HPDE6-E6E7 (cell line): ENCODE measurements at regions not wholly inside any gene's neighbourhood (a gene's known extent, or its start where the extent isn't known, plus 50 kb on each side); places are given as distances from the start of the nearest gene placed in this dataset.
"Not testable (repeated sequence)": the region's sequence is repeated elsewhere in the genome, so short reads cannot be mapped to it uniquely, and the experiment has no call there.

Experiments used
- DNase-seq: peaks from one replicate; pipeline ENCODE4 v3.0.0; 2011; ENCODE audit warnings: missing footprints; ENCODE audit errors: extremely low spot score

DNA sequence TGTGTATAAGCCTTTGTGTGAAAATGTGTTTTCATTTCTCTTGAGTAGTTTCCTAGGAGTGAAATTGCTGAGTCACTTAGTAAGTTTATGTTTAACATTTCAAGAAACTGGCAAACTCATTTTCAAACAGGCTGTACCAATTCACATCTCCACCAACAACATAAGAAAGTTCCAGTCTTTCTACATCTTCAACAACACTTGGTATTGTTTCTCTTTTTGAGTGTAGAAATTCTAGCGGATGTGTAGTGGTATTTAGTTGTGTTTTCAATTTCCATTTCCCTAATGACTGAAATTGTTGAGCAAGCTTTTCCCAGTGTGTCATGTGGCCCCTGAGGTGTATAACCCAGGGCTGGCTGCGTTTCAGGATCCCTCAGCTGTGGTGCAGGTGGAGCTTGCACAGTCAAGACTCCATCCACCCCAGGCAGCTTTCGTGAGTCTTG, 258.5 kb downstream of the PDCD6IP start:
- no peak for DNase-seq

DNA sequence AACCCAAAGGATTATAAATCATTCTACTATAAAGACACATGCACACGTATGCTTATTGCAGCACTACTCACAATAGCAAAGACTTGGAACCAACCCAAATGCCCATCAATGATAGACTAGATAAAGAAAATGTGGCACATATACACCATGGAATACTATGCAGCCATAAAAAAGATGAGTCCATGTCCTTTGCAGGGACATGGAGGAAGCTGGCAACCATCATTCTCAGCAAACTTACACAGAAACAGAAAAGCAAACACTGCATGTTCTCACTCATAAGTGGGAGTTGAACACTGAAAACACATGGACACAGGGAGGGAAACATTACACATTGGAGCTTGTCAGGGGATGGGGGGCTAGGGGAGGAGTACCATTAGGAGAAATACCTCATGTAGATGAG, 262.6 kb downstream of the PDCD6IP start:
- not testable (repeated sequence) for DNase-seq

DNA sequence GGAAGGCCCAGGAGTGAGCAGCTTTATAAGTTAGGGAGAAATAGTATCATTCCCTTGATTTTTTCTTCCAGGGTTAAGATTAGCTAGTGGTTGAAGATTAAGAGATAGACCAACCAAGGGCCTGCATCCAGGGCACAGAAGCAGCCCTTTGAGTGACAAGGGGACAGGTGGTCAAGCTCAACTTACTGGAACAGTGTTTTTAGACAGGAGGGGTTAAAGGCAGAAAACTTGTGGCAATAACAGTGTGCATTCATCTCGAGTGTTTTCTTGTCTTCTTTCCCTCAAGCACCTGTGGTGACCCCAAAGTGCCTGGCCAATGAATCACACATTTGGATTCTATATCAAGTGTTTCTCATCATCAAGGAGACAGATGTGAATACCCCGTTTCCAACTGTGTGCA, 267.5 kb downstream of the PDCD6IP start:
- DNase-seq, result no peak

DNA sequence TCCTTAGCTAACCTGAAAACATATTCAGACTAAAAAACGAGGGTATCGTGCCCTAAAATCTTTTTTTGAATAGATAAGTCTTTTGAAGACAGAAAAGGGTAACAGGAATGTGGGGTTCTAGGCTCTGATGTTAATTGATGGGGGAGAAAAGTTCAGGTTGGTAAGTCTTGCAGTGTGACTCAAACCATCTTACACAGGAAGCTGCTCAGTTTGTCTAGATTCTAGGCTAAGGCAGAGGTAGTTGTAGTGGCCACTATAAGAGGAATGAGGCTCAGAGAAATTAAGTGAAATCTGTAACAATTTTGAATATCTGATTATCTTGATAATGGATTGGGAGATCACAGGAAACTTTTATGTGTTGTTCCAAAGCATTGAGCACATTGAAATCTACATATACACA, 267.9 kb downstream of the PDCD6IP start:
- no peak for DNase-seq

DNA sequence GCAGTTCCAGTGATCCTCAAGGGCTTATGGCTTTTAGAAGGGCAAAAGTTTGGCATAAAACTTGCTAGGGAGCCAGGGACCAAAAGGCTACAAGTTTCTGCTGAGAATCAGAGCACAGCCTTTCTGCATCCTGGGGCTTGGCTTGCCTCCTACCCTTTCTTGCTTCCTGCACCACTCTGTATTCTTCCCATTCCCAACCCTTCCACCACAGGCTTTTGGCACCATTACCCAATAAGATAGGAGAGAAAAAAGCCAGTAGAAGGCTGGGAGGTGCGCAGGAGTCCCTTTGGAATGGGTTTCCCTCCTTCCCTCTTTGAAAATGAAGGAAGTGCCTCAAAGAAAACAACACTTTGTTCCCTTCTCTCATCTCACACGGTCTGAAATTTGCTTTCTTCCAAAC, 268.6 kb downstream of the PDCD6IP start:
- no peak for DNase-seq

DNA sequence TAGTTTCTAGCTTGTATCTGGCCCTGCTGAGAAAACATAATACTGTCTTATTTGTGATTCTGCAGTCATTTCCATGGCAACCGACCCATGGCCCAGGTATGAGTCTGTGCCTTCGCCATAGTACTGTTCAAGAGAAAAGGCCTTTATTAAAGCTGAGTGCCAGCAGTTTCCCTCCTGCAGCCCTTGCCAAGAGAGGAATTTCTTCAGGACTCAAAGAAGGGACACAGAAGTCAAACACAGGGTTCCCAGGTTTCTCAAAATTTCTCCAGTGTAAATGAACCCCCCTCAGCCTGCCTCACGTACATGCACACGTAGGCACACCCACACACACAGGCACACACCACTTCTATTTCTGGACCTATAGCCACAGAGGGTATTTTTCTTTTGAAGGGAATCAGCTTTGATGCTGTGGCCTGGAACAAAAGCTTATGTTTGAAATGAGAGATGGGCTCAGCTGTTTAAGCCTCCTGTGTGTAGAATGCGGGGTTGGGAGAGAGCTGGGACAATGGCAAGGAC, 269.2 kb downstream of the PDCD6IP start:
- no peak for DNase-seq

DNA sequence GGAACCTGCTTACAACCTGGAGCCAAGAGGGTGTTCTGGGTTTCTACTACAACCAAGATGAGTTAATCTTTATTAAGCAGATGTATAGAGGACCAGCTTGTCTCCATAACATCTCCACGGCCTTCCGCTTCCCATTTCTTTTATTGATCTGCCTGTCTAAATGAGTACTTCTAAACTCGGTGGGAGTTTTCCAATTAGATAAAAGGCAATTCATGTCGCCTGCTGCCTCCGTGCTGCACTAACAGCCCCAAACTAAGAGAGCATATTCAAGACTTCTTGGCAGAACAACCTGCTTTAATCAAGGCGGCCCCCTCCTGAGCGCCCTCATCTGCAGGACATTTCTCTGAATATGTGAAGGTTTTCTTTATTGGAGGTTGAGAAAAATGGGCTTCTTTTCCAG, 270.1 kb downstream of the PDCD6IP start:
- no peak for DNase-seq

DNA sequence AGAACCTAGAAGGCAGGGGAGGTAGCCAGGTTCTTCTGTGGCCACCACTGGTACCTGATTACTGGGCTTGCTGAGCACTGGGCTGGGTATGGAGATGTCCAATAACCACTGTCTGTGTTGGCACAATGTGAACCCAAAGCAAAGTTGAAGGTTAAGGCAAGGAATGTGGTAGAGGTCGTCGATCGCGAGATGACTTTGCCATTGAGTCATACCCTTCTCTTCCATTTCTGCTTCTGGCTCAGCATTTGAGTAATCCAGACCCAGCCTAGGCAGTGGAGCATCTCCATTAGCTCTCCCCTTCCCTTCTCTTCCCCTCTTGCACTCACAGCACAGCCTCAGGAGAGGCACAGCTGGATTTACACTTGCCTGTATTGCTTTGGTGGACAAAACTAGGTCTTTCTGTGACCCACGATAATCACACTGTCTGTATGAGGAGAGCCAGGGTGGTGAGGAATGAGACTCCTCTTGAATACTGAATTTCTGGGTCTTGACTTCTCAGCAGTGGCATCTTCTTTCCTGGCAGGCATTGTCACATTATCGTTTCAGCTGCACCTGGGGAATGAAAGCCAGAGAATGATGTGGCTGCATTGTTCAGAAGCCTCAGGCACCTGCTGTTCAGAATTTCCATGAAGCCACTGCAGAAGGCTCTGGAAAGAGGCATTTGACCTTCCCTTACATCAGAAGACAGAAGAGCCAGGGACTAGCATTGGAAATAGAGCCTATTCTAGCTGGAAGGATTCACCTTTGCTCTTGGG, 272.6 kb downstream of the PDCD6IP start:
- DNase-seq, result no peak

DNA sequence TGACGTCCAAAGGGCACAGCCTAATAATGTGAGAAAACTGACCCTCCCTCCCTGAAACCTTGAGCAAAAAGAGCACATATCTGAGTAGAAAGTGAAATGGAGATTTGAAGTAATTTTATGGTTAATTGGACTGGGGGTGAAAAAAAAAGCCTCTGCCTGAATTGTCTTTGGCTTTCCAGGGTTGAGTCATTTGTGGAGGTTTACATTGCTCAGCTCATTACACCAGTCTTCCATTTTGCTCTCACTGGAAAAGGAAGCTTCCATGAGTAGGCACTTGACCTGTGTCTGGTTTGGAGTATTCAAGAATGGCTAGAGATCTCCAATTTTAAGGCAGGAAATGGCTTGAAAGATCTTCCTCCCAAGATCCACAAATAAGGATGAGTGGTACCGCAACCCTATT, 273.9 kb downstream of the PDCD6IP start:
- no peak for DNase-seq

DNA sequence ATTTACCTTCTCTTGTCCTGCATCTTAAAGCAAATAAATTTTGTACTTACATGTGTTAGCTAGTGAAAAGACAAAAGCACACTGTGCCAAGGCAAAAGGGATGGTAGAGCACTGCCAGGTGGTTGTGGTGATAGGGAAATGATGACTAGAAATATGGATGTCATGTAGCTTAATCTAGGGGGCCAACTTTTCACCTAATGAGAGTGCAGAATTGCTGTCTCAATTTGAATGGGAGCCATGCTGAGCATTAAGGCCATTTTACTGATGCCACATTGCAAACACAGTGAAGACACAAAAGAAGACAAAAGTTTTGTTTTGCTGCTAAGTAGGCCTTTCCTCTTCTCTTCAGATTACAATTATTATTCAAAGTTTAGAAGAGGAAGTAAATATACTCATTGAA, 274.7 kb downstream of the PDCD6IP start:
- DNase-seq, result no peak

DNA sequence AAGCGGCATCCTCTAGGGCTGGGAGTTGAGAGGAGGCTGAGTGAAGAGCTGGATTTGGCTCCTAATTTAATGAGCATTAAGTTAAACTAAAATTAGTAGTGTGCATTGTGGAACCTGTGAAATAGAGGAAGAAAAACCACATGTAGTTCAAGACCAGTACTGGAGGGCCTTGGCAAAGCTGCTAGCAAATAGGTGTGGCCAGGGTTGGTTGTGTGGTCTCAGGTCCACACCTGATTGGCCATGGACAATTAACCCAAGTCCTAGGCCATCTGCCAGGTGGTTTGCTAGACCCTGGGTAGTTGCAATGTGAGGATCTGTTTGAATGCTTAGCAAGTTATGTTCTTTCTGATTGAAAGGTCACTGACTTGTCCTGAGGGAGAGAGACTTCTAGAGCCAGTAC, 275.5 kb downstream of the PDCD6IP start:
- no peak for DNase-seq

DNA sequence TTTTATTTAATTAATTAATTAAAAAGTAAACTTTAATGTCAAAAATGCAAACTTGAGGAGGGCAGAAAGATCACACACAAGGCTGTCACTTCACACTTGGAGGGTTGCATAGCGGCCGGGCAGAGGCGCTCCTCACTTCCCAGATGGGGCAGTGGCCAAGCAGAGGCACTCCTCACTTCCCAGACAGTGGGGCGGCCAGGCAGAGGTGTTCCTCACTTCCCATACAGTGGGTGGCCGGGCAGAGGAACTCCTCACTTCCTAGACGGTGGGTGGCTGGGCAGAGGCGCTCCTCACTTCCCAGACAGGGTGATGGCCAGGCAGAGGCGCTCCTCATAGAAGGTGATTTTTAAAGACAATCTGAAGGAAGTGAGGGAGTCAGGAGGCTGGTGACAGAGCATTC, 277.5 kb downstream of the PDCD6IP start:
- no peak for DNase-seq

DNA sequence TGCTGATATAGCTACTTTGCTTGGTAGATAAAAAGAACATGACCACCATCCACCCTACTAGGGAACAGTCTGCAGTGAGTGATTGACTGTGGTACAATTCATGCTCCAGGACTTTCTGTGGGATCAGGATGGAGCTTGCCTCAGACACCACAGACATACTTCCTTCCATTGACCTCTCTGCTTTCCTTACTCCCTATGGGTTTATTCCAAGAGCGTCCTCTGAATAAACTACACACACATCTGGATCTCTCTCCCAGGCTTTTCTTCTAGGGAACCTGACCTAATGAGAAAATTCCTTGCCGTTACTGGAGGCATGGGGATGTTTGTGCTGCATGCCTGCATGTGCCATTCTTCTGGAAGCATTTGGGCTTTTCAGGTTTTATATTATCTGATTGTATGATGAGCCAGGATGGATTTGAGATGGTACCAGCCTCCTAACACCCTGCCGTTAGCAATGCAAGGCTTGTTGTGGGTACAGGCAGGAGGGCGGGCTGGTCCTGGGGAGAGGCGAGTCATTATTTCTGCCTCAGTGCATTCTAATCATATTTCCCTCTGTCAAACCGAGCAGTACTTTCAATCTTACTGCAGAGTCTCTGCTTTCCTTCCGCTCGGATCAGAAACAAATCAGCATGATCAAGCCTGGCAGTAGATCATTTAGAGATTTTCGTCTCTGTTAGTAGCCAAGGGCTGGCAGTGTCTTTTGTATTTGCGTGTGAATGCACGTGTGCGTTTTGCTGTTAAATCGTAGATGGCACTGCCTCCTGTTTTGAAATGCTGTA, 279.2 kb downstream of the PDCD6IP start:
- no peak for DNase-seq

DNA sequence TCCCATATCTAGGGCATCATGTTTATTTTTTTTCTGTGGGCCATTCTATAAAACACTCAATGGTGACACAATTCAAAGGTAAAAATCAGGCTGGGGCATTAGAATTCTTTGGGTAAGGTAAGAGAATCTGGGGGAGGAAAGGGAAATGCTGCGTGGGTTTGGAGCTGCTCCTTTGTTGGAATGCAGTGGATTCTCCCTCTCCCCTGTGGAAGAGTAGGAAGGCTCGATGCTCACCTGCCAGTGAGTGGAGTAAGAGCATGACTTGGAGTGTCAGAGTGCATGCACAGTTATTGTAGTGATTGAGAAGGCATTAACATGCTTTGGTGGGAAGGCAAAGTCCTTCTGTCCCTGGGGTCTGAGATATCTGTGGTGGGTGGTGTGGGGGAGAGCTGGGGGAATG, 280.0 kb downstream of the PDCD6IP start:
- no peak for DNase-seq

DNA sequence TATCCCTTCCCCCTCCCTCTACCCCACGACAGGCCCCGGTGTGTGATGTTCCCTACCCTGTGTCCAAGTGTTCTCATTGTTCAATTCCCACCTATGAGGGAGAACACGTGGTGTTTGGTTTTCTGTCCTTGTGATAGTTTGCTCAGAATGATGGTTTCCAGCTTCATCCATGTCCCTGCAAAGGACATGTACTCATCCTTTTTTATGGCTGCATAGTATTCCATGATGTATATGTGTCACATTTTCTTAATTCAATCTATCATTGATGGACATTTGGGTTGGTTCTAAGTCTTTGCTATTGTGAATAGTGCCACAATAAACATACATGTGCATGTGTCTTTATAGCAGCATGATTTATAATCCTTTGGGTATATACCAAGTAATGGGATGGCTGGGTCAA, 281.4 kb downstream of the PDCD6IP start:
- not testable (repeated sequence) for DNase-seq

DNA sequence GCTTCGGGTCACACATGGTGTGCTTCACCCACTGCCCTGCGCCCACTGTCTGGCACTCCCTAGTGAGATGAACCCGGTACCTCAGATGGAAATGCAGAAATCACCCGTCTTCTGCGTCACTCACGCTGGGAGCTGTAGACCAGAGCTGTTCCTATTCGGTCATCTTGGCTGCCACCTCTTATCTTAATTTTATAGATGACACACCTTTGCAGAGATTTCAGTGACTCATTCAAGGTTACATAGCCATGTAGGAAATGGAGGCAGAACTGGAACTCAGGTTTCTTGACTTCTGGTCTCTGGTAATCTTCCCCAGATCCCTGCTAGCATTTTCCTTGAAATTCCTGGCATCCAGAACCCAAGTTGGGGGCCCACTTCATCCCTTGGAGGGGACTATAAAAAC, 291.9 kb downstream of the PDCD6IP start:
- DNase-seq, result not testable (repeated sequence)

DNA sequence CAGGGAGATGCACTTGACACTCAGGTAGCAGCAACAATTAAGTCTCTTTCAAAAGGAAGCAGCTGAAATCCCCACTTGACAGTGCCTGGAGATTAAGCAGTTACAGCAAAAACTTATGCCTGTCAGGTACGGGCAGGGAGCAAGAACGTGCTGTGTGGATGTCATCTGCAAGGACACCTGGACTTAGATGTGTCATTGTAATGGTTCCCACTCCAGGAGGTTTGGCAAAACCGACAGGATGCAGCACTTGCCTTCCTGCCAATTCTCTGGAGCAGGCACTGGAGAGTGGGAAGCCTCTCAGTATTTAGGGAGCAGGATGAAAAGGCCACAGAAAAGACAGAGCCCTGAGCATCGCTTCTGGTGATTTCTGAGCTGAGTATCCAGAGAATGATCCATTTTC, 292.4 kb downstream of the PDCD6IP start:
- DNase-seq, result no peak

DNA sequence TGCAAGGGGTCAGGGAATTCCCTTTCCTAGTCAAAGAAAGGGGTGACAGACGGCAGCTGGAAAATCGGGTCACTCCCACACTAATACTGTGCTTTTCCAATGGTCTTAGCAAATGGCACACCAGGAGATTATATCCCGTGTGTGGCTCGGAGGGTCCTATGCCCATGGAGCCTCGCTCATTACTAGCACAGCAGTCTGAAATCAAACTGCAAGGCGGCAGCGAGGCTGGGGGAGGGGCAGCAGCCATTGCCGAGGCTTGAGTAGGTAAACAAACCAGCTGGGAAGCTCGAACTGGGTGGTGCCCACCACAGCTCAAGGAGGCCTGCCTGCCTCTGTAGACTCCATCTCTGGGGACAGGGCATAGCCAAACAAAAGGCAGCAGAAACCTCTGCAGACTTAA, 295.9 kb downstream of the PDCD6IP start:
- DNase-seq, result not testable (repeated sequence)

DNA sequence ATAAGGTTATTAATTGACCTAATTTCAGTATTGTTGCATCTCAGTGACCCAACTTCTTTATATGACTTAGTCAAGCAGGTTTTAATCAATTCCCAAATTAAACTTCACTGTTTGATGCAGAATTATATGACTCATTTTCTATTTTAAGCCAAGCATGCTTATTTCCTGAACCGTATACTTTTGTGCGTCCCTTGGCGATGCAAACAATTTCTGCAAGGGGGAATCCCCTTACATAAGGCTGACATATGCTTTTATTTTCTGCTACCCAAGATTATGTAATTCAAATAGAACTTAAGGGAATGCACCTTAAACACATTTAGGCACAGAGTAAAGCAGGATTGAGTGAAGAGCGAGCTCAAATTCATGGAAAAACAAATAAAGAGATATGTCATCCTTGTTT, 303.9 kb downstream of the PDCD6IP start:
- no peak for DNase-seq

DNA sequence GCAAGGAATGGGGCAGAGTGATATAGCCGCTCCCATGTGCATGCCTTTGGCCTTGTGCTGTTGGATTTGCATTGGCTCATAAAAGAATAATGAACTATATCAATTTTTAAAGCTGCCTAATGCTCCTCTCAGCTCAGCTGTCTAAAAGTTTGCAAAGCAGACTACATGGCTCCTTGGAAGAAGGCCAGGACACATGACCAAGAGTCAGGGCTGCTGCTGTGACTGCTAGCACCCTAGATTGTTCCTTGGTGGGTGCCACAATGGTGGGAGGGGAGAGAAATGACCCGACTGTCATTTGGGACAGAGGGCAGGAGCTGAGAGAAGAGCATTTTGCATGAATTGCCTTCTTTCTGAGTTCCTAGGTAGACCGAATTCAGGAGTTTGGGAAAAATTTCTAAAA, 307.9 kb downstream of the PDCD6IP start:
- no peak for DNase-seq

DNA sequence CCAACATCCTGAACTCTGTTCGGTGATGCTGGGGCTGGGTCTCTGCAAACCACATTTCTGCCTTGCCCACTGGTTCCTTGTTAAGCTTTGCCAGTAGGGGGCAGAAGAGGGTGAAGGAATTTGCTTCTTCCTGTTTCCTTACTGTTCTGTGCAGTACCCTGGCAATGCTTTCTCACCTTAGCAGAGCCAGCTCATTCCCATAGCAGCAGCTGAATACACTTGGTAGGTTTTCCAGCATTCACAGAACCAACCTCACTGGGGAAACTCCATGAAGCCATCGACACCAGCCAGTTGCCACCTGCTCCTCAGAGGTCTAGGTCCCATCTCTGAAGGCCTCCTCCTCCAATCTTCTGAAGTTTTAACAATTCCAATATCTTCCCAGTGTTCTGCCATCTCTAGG, 308.4 kb downstream of the PDCD6IP start:
- no peak for DNase-seq

DNA sequence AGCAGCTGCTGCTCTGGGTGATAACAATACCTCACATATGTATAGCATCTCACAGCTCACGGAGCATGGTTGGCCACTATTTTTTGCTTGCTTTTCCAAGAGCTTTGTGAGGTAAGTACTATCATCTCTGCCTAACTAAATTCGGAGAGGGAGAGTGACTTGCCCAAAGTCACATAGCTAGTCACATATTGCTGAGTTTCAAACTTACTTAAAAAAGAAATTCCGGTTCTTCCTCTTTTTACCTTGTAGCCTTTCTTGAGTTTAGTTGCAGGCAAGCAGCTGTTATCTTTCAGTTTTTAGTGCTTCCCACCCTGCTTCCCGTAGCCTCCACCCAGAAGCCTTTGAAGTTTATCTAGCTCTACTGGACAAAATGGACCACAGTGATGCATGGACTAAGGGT, 309.2 kb downstream of the PDCD6IP start:
- no peak for DNase-seq

DNA sequence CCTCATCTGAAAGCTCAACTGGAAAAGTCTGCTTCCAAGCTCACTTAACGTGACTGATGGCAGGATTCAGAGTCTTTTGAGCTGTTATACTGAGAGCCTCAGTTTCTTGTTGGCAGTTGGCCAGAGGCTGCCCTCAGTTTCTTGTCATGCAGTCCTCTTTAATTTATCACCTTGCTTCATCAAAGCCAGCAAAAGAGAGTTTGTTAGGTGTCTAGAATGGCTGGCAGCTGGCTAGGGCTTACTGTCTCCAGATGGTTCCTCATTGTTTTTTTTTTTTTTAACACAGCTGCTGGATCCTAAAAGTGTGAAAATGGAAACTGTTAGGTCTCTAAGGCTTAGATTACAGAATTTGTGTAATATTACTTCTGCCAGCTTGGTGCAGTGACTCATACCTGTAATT, 310.6 kb downstream of the PDCD6IP start:
- no peak for DNase-seq
